ENCODE measurements at regions not wholly inside any gene's neighbourhood (a gene's known extent, or its start where the extent isn't known, plus 50 kb on each side); places are given as distances from the start of the nearest gene placed in this dataset.

DNA sequence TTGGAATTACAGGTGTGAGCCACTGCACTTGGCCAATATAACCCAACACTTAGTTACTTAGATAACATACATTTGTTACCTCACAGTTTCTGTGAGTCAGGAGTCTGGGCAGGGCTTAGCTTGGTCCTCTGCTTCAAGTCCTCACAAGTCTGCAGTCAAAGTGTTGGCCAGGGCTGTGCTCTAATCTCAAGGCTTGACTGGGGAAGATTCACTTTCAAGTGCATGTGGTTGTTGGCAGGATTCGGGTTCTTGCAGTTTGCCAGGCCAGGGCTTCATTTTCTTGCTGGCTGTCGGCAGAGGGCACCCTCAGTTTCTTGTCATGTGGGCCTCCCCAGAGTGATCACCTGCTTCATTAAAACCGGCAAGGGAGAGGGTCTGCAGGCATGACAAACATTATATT is 103.7 kb downstream of the SLC4A3 start:
- H3K27me3 ChIP-seq (ENCODE audit: insufficient read depth, low read length): no peaks in the 10 kb centered on the region
- no peak overlapping the region for H2BK12ac ChIP-seq (ENCODE audit: insufficient read length, low read depth, low read length)
- H3K9me3 ChIP-seq (ENCODE audit: control insufficient read depth, low read depth, low read length): no peaks in the 10 kb centered on the region
- H3K23me2 ChIP-seq (ENCODE audit: insufficient read length, low read depth, low read length, poor library complexity, severe bottlenecking): no peaks in the 10 kb centered on the region
- H3K27me3 Mint-ChIP-seq (ENCODE audit: low read depth): peaks cover 1% of the 10 kb centered on the region
- no peaks in the 10 kb centered on the region for H3K9me3 Mint-ChIP-seq
- no peak overlapping the region for H4K91ac ChIP-seq (ENCODE audit: insufficient read length, low read depth, low read length)
- H3K27ac ChIP-seq (ENCODE audit: insufficient read length, low read depth, low read length): no peak overlapping the region
- no peak overlapping the region for H2BK15ac ChIP-seq (ENCODE audit: low read depth, low read length)
- peaks cover 18 to 29% of the 10 kb centered on the region in 2 experiments for H3K4me1 Mint-ChIP-seq
- no peak overlapping the region for H3K23ac ChIP-seq (ENCODE audit: insufficient read length, low read depth, low read length)
- H2AK5ac ChIP-seq (ENCODE audit: insufficient read length, low read length): no peak overlapping the region
- no peaks in the 10 kb centered on the region for H3K4me1 ChIP-seq (ENCODE audit: insufficient read depth, low read length)
- H3K79me1 ChIP-seq (ENCODE audit: insufficient read depth, low read depth, low read length, poor library complexity, severe bottlenecking): no peaks in the 10 kb centered on the region
- H4K8ac ChIP-seq (replicated peaks; ENCODE audit: insufficient read length, low read depth, low read length): no peak overlapping the region
- no peak overlapping the region for H4K5ac ChIP-seq (ENCODE audit: insufficient read length, low read depth, low read length)
- H3K9ac ChIP-seq (ENCODE audit: extremely low read depth, insufficient read length, low read length): no peak overlapping the region
- WGBS (ENCODE audit: extremely low coverage, insufficient read length, low lambda C conversion rate): no CpG with 5 or more reads among the region's 3 CpGs
- no peaks in the 10 kb centered on the region for H3K36me3 Mint-ChIP-seq (ENCODE audit: insufficient read depth in 1 of 3, low read depth in 3 of 3)
- H2BK5ac ChIP-seq (ENCODE audit: insufficient read length, low read length): no peak overlapping the region
- H3K79me2 ChIP-seq (ENCODE audit: insufficient read depth, low read length): no peaks in the 10 kb centered on the region
- H3K27ac Mint-ChIP-seq: no peak overlapping the region
- no peak overlapping the region for H3K14ac ChIP-seq (ENCODE audit: insufficient read depth, low read length)
- H3K56ac ChIP-seq (ENCODE audit: insufficient read length, low read depth, low read length): no peak overlapping the region
- H2BK20ac ChIP-seq (ENCODE audit: low read depth, low read length, poor library complexity, severe bottlenecking): no peak overlapping the region
- no peak overlapping the region for H2AFZ ChIP-seq (ENCODE audit: low read length)
- H4K20me1 ChIP-seq (ENCODE audit: control insufficient read depth, insufficient read depth, insufficient read length): no peaks in the 10 kb centered on the region
- H3K4me3 Mint-ChIP-seq: no peak overlapping the region
- H3K4ac ChIP-seq (ENCODE audit: low read depth, low read length): no peak overlapping the region
- DNase-seq: no peak
- TF ChIP-seq, protein P1, sequence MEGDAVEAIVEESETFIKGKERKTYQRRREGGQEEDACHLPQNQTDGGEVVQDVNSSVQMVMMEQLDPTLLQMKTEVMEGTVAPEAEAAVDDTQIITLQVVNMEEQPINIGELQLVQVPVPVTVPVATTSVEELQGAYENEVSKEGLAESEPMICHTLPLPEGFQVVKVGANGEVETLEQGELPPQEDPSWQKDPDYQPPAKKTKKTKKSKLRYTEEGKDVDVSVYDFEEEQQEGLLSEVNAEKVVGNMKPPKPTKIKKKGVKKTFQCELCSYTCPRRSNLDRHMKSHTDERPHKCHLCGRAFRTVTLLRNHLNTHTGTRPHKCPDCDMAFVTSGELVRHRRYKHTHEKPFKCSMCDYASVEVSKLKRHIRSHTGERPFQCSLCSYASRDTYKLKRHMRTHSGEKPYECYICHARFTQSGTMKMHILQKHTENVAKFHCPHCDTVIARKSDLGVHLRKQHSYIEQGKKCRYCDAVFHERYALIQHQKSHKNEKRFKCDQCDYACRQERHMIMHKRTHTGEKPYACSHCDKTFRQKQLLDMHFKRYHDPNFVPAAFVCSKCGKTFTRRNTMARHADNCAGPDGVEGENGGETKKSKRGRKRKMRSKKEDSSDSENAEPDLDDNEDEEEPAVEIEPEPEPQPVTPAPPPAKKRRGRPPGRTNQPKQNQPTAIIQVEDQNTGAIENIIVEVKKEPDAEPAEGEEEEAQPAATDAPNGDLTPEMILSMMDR (conservative IDR thresholded peaks at IDR 0.05): no peak
- no peak overlapping the region for H2BK120ac ChIP-seq (ENCODE audit: low read depth, low read length, poor library complexity, severe bottlenecking)
- H3K18ac ChIP-seq (ENCODE audit: insufficient read length, low read depth, low read length): no peak overlapping the region
- H3K4me2 ChIP-seq (ENCODE audit: insufficient read depth, insufficient read length, low read length): no peak overlapping the region
- no peak overlapping the region for H3T11ph ChIP-seq (ENCODE audit: low read length)
